PC-3 (cell line): ENCODE measurements at regions not wholly inside any gene's neighbourhood (a gene's known extent, or its start where the extent isn't known, plus 50 kb on each side); places are given as distances from the start of the nearest gene placed in this dataset.

Experiments
- ATAC-seq: fragments of 200-7000 bp; cut with Tn5 transposase; 2 replicates; pipeline ENCODE4 v1.9.1; 2020; ENCODE audit warnings: mild to moderate bottlenecking, moderate library complexity
- BruUV-seq: library from RNA; stranded (reverse); fragments of 400-500 nt; replicated peaks from 2 replicates; lab custom pipeline; 2021; lab: Mats Ljungman, UMichigan
- CTCF ChIA-PET: fragments of 300-600 bp; sonication (Branson Sonifier 250); formaldehyde crosslinking; loops from one replicate; lab custom pipeline; 2022; ENCODE audit warnings: antibody characterized with exemption; lab: Charles Lee
- POLR2A ChIA-PET: fragments of 300-600 bp; sonication (Branson Sonifier 250); formaldehyde crosslinking; loops from one replicate; lab custom pipeline; 2022; ENCODE audit warnings: antibody characterized with exemption; ENCODE audit not compliant: unreplicated experiment; lab: Charles Lee
- DNase-seq: peaks from one replicate; pipeline ENCODE4 v3.0.0-alpha.2; 2015
- H2AFZ ChIP-seq: fragments of 300-600 bp; sonication (generic); 2 replicates; pipeline ENCODE4 v1.6.0; 2016; ENCODE audit warnings: antibody characterized with exemption, low read length
- H3F3A ChIP-seq: fragments of 300-600 bp; sonication (generic); one replicate; pipeline ENCODE4 v1.6.0; 2017; ENCODE audit warnings: antibody characterized with exemption, low read length, control low read depth, mild to moderate bottlenecking; ENCODE audit not compliant: unreplicated experiment
- H3K27ac ChIP-seq: fragments of 300-600 bp; sonication (generic); 2 replicates; pipeline ENCODE4 v1.5.1; 2016; ENCODE audit warnings: mild to moderate bottlenecking, low read length
- H3K27me3 ChIP-seq: fragments of 300-600 bp; sonication (generic); 2 replicates; pipeline ENCODE4 v1.6.1; 2016; ENCODE audit warnings: low read length, mixed read lengths
- H3K36me3 ChIP-seq: fragments of 300-600 bp; sonication (generic); 2 replicates; pipeline ENCODE4 v1.6.1; 2016; ENCODE audit warnings: low read depth, mixed run types, low read length, mixed read lengths
- H3K4me1 ChIP-seq: fragments of 300-600 bp; sonication (generic); 2 replicates; pipeline ENCODE4 v1.5.1; 2016; ENCODE audit warnings: low read length; ENCODE audit not compliant: insufficient read depth
- H3K4me2 ChIP-seq: fragments of 300-600 bp; sonication (generic); 2 replicates; pipeline ENCODE4 v1.6.0; 2016; ENCODE audit warnings: low read length
- H3K4me3 ChIP-seq: fragments of 300-600 bp; sonication (generic); 2 replicates; pipeline ENCODE4 v1.5.1; 2016; ENCODE audit warnings: mild to moderate bottlenecking, low read length, mixed read lengths
- H3K79me2 ChIP-seq: fragments of 300-600 bp; sonication (generic); 2 replicates; pipeline ENCODE4 v1.6.1; 2017; ENCODE audit warnings: low read length, mixed read lengths
- H3K9ac ChIP-seq: fragments of 300-600 bp; sonication (generic); 2 replicates; pipeline ENCODE4 v1.6.0; 2016; ENCODE audit warnings: mild to moderate bottlenecking, low read length
- H3K9me2 ChIP-seq: fragments of 300-600 bp; sonication (generic); replicated peaks from 2 replicates; pipeline ENCODE4 v1.6.1; 2016; ENCODE audit warnings: mixed run types, low read length, mixed read lengths
- H3K9me3 ChIP-seq: fragments of 300-600 bp; sonication (generic); 2 replicates; pipeline ENCODE4 v1.6.1; 2016; ENCODE audit warnings: low read length, mixed read lengths
- H4K20me1 ChIP-seq: fragments of 300-600 bp; sonication (generic); 2 replicates; pipeline ENCODE4 v1.6.1; 2016; ENCODE audit warnings: low read length, mixed read lengths
- CTCF ChIP-seq: fragments of 300-600 bp; sonication (generic); conservative IDR thresholded peaks from 2 replicates; pipeline ENCODE4 v1.5.1; 2017; ENCODE audit warnings: antibody characterized with exemption, low read depth, mild to moderate bottlenecking, low read length
- EZH2 ChIP-seq: fragments of 300-600 bp; sonication (generic); IDR thresholded peaks from one replicate; pipeline ENCODE4 v1.6.1; 2017; ENCODE audit warnings: antibody characterized with exemption, mild to moderate bottlenecking, low read length; ENCODE audit not compliant: unreplicated experiment
- EZH2phosphoT487 ChIP-seq: fragments of 300-600 bp; sonication (generic); IDR thresholded peaks from 2 replicates; pipeline ENCODE4 v1.6.1; 2018; ENCODE audit warnings: mild to moderate bottlenecking, antibody characterized with exemption, low read length, borderline replicate concordance
- intact Hi-C: fragments of 100-400 bp; cut with micrococcal nuclease; formaldehyde crosslinking; loops from 2 replicates; pipeline ENCODE4 v1.9.0; 2023

- Histone ChIP-seq H3K9ac (no peak overlapping the region), H4K20me1 (no peaks in the 10 kb centered on the region), H3K4me3 (no peak overlapping the region), H3K4me1 (peaks cover 46% of the 10 kb centered on the region), H2AFZ (no peak overlapping the region), H3F3A (no peaks in the 10 kb centered on the region), H3K27me3 (no peaks in the 10 kb centered on the region), H3K9me3 (no peaks in the 10 kb centered on the region), H3K36me3 (peaks cover 2% of the 10 kb centered on the region; the same call in 1 of the 2 replicates), H3K4me2 (no peak overlapping the region), H3K27ac (no peak overlapping the region), H3K9me2 (no peaks in the 10 kb centered on the region), H3K79me2 (peaks cover 63% of the 10 kb centered on the region)
- DNase-seq (no peak), ATAC-seq (no peak)
- no TSS peak for BruUV-seq
- ChIA-PET POLR2A (interaction anchor here (0.5 kb wide), 1 partner anchor 9 kb away, joined by 6 read pairs; no protein-coding TSS in a partner anchor), CTCF (no interaction called here)
- intact Hi-C loops: no loop called here
- TF ChIP-seq CTCF: no peak
- TF ChIP-seq EZH2: no peak
- TF ChIP-seq EZH2phosphoT487: no peak
Observed at GRCh38 chr13:99058527-99059495, 80.9 kb upstream of the DOCK9 start.

GRCh38 chr13:99059498-99060075 lies 81.7 kb upstream of the DOCK9 start:
- H3K27ac ChIP-seq: no peak overlapping the region
- H3F3A ChIP-seq: no peaks in the 10 kb centered on the region
- peaks cover 46% of the 10 kb centered on the region for H3K4me1 ChIP-seq
- intact Hi-C loops: no loop called here
- no peaks in the 10 kb centered on the region for H3K9me2 ChIP-seq
- H4K20me1 ChIP-seq: no peaks in the 10 kb centered on the region
- peaks cover 10% of the 10 kb centered on the region; the same call in 1 of the 2 replicates for H3K36me3 ChIP-seq
- TF ChIP-seq EZH2phosphoT487 (no peak), CTCF (no peak), EZH2 (no peak)
- H3K27me3 ChIP-seq: no peaks in the 10 kb centered on the region
- H3K4me2 ChIP-seq: no peak overlapping the region
- DNase-seq (no peak), ATAC-seq (no peak)
- no peaks in the 10 kb centered on the region for H3K9me3 ChIP-seq
- peaks cover 58% of the 10 kb centered on the region for H3K79me2 ChIP-seq
- H3K9ac ChIP-seq: no peak overlapping the region
- H2AFZ ChIP-seq: no peak overlapping the region
- BruUV-seq: no TSS peak
- ChIA-PET POLR2A (no interaction called here), CTCF (no interaction called here)
- H3K4me3 ChIP-seq: no peak overlapping the region

- BruUV-seq: no TSS peak
- ChIA-PET CTCF (no interaction called here), POLR2A (no interaction called here)
- Histone ChIP-seq H4K20me1 (no peaks in the 10 kb centered on the region), H3K9me3 (no peaks in the 10 kb centered on the region), H3K27me3 (no peaks in the 10 kb centered on the region), H2AFZ (no peak overlapping the region), H3F3A (no peaks in the 10 kb centered on the region), H3K4me1 (peaks cover 30% of the 10 kb centered on the region), H3K4me3 (no peak overlapping the region), H3K27ac (no peak overlapping the region), H3K79me2 (peaks cover 57% of the 10 kb centered on the region), H3K9me2 (no peaks in the 10 kb centered on the region), H3K9ac (no peak overlapping the region), H3K4me2 (no peak overlapping the region), H3K36me3 (peaks cover 27% of the 10 kb centered on the region)
- no peak for TF ChIP-seq EZH2phosphoT487
- TF ChIP-seq CTCF: no peak
- no peak for TF ChIP-seq EZH2
- DNase-seq (no peak), ATAC-seq (no peak)
- intact Hi-C loops: no loop called here
Observed at GRCh38 chr13:99061411-99061810, 83.5 kb upstream of the DOCK9 start.
